Stimulated activated CD4-positive, alpha-beta T cell treated with anti-CD3 and anti-CD28 coated beads, Interleukin-15, amount 100 ng/mL, for 48 hours (primary cell): ENCODE measurements at regions not wholly inside any gene's neighbourhood (a gene's known extent, or its start where the extent isn't known, plus 50 kb on each side); places are given as distances from the start of the nearest gene placed in this dataset.

ENCODE experiments used
- DNase-seq, 2 donors: peaks; one replicate each; pipeline ENCODE4 v3.0.0-alpha.2; 2020; ENCODE audit warnings: low read depth in 2 of 2

DNA sequence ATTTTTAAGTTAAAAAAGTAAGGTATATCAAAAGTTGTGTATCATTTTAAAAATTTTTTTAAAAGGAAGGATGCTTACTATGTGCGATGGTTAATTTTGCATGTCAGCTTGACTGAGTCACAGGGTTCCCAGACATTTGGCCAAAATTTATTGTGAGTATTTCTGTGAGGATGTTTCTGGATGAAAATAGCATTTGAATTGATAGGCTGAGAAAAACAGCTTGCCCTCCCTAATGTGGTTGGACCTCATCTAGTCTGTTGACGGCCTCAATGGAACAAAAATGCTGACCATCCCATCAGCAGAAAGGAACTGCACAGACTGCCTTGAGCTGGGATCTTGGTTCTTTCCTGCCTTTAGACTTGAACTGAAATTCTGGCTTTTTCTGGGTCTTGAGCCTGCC, 724.5 kb downstream of the NCAM2 start:
- DNase-seq: no peak

DNA sequence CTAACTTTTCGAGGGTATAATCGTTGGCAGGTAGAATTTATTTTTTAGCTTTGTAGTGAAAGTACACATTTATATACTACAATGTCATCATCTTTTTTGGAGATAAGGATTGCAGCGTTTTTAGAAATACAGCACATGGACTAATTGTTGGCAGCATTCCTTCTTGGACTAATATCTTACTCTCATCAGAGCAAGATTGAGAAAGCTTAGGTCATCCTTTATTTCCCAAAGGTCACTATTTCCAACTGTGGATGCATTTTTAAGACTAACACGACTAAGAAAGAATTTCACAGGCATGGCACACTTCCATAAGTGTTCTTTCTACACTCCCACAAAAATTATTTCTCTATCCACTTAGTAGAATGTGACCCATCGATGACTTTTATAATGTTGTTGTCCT, 732.3 kb downstream of the NCAM2 start:
- DNase-seq: no peak

DNA sequence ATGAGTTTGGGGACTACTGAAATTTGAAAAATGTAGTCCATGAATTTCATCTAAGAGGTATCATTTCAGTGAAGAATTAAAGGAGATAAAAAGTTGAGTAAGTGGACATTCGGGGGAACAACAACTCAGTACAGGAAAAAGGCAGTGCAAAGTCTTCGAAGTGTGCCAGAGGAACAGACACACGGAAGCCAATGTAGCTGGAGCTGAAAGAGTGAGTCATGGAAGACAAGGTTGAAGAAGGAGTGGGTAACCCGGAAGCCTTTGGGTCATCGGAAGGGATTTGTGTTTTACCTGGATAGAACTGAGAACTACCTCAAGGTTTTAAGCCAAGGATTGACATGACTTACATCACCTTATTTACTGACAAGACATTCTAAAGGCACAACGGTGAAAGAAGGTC, 733.4 kb downstream of the NCAM2 start:
- DNase-seq: no peak

DNA sequence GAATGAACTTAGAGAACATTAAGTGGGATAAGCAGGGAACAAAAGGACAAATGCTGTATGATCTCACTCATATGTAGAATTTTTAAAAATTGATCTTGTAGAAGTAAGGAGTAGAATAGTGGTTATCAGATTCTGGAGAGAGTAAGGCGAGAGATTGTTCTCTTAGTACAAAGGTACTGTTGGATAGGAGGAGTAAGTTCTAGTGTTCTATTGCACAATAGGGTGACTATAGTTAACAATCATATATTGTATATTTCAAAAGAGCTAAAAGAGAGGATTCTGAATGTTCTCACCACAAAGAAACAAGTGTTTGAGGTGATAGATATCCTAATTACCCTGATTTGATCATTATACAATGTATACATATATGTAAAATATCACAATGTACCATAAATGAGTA, 735.9 kb downstream of the NCAM2 start:
- no peak for DNase-seq

DNA sequence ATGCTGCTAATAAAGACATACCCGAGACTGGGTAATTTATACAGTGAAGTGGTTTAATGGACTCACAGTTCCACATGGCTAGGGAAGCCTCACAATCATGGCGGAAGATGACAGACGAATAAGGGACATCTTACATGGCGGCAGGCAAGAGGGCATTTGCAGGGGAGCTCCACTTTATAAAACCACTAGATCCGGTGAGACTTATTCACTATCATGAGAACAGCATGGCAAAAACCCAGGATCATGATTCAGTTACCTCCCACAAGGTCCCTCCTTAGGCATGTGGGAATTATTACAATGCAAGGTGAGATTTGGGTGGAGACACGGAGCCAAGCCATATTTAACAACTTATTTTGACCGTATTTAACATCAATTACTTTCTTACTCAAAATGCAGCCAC, 739.0 kb downstream of the NCAM2 start:
- DNase-seq: no peak

DNA sequence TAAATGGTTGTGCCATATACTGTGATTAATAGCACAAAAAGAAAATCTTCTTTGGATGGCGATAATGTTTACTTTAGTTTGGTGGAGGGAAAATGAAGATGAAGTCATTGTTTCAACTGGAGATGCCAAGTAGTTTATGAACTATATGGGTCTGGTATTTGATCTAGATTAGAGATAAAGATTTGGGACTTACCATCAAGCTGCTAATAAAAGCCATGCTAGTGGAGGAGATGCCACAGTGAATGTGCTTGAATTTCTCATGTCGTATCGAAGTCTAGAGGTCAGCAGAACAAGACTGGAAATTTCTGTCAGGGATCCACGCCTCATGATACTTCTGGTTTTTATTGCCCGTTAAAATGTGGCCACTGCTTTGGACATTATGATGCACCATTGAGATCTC, 742.0 kb downstream of the NCAM2 start:
- no peak for DNase-seq

DNA sequence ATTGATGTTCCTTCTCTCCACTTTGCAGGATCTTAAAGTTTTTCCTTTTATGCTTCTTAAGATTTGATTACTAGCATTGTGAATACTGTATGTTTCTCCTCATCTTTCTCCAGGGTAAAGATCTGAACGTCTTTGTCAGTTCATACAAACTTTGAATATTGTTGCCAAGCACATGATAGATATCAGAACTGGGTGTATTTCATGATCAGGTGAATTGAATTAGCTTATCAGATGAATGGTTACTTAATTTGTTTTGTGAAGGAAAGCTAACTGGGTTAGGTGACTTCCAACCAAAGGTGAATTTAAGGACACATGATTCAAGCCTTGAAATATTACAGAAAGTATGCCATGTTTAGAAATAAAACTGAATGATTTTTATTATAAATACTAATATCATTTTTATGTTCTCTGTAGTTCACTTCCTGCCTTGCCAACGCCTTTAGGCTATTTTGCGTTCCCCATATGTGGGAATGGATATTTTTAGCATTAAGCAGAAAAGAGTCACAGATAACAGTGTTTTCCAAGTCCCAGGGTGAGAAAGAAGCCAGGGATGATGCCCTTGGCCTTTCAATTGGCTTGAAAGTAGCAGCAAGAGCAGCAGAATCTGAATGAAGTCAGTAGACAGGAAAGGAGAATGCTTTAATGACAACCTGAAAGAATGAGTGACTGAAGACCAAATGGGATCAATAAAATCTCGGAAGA, 752.1 kb downstream of the NCAM2 start:
- DNase-seq: no peak

DNA sequence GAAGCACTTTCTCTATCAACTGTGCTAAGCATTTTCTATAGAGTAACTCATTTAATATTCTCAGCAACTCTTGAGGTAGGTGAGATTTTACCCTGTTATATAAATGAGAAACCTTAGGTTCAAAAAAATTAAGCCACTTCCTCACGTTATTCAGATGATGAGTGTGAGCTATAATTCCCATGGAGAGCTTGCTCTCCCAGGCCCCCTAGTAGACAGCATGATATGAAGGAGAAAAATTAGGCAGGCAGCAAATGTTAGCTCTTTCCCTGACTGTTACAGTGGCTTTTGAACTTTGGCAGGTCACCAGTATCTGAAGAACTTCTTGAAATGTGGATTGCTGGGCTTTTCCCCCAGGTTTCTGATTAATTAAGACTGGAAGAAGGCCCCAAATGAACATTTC, 753.1 kb downstream of the NCAM2 start:
- no peak for DNase-seq

DNA sequence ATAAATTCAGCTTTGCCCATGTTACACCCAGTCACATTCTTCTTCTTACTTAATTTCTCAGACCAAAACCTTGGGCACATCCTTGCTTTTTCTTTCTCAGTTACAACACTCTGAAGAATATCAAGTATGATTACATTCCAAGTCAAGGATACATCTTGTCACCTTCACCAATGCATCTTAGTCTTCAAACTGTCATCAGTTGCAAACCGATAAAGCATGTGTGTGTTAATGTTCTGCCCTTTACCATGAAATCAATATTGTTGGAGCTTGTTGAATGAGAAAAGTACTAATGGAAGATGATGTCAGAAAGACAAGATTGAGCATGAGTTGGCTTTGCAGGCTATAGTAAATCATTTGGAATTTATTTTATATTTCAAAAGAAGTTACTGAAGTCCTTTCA, 764.6 kb downstream of the NCAM2 start:
- DNase-seq: no peak

DNA sequence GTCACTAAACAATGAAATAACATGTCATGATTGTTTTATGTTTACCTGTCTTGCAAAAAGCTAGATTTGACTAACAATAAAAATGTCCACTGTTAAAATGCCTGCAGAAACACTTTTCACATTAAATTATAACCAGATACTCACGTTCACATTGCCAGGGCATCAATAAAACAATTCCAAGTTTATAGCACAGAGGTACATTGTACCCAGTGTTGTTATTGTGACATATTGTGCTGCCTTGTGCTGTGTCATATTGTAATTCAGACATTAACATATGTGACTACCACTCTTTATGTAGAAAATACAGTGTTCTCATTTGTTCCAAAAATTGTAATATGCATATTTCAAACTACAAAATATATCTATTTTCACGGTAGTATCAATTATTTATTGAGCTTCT, 766.1 kb downstream of the NCAM2 start:
- no peak for DNase-seq

DNA sequence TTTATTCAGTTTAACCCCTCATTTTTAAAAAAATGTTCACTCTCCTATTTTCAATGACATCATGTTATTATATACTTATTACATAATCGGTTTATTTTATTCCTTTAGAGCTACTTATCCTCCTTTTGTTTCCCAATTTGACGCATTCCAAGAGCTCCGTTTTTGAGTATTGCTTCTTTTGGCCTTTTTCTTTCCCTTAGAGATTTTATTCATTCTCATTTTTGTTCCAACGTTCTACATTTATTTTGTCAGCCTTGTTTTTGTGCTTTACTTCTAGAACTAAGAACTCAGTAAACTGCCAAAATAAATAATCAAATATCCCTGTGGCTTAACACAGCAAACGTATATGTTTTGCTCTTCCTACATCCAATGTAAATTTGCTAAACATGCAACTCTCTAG, 769.1 kb downstream of the NCAM2 start:
- no peak for DNase-seq

DNA sequence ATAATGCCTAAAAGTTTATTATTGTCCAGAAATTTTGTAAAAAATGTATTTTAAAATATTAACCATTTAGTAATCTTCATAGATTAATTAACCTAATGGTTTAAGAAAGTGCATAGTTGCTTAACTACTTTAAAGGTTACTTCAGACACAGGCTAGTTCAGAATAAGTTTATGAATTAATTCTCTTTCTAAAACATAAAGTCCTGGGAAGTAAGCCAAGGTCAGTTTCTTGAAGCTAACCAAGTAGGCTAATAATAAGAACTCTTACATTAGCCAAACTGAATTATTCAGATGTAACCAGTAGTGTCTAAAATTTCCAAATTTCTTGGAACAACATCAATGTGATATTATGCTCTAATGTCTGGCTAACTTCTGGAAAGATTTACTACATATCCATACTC, 790.4 kb downstream of the NCAM2 start:
- DNase-seq: no peak

DNA sequence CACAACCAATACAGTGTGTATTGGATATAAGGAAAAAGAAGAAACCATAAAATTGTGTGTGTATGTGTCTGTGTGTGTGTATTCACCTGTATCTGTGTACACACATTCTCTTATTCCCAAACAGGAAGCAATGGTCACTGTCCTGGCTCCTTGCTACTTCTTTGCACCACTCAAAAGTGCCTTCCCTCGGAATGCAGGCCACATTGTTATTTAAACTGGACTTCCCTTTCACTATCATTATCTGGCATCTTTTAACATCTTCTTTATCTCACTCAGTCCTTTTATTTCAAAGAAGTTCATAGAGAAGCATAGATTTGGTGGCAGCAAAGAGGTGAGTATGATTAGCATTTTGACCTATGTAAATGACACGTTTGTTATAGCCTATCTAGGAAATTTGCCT, 803.7 kb downstream of the NCAM2 start:
- DNase-seq: no peak

DNA sequence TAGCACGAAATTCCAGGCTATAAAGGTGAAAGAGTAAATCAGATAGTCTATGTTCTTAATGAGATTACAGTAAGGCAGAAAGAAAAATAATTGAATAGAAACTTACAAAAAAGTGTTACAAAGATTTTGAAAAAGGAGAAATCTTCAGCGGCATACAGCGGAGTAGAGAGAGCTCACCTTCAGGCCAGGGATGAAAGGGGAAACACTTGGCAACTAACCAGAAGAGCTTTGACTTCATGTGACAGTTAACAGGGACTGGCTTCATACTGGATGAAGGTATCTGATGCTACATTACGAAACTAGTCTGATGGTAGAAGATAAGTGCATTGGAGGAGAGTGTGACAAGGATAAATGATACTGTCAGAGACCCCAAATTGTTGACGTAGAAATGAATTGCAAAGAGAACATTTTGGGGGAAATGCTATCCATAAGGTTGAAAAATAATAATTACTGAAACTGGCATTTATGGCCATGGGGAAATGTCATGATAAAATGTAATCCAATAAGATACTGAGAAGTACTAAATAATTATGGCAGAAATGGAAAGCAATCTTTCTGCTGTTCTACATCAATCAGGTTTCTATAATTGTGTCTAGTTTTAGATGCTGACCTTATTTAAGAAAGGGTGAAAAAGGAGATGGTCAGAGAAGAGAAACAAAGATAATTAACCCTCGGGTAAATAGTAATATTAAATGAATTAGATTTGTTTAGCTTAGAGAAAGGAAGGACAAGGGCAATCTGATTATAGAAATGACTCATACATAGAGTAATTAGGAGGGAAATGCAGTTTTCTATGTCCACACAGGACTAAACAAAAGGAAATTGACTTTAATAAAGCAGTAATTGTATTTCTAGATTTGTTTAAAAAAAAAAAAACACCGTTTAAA, 808.7 kb downstream of the NCAM2 start:
- no peak for DNase-seq

DNA sequence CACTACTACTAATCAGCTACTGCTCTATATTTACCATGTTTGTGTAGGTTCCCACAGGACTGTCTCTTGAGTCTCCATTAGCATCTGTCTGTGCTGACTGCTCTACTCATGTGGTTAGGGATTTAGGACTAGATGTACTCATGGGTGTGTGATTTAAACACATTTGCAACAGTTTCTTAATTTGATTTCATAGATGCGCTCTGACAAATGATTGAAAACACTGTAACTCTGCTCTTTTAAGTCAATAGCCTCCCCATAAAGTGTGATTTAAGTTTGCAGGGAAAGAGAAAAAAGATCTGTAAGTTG, 809.3 kb downstream of the NCAM2 start:
- no peak for DNase-seq

DNA sequence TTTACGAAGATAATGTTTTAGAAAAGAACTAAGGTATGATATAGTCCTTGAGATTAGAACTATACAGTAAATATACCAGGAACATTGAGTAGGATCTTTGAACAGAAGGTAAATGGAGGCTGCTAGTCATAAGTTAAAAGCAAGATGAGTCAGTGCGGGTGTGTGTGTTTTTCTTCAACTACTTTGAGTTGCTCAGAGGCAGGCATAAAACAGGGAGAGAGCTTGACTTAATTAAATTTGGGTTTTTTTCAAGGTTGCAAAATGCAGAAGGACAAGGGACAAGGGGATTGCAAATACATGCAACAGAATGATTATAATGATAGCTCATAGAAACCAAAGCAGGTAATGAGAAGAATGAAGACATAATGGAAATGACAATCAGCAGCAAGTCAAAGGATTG, 815.1 kb downstream of the NCAM2 start:
- no peak for DNase-seq

DNA sequence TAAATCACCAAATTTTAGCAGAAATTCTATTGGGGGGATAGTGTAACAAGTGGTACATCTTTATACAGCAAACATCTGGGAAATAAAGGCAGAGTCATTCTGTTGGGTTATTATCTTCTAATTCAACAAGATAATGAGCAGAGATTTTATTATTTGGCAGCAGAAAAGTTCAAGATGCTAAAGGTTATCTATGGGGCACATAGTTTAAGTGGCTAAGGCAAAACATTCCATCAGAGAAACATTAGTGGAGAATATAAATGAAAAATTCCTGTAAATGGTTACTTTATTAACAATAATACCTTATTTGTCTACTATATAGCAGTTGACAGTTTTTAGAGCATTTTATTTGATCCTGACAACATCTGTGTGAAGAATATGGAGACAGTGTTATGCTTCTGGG, 815.7 kb downstream of the NCAM2 start:
- DNase-seq: no peak

DNA sequence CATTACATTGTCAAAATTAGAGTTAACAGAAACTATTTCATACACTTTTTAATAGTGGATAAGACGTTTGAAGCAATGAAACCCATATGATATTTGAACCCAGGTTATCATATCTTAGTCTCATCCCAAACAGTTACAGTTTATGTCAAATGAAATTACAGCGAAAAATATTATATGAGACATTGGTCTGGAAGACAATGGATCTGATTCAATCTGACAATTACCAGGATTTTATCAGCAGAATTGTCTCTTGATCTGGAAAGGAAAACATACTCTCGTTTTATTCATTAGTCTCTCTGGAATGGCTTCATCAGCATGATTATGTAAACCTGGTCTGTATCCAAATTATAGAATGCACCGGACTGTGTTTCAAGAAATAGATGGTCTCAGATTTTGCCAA, 818.6 kb downstream of the NCAM2 start:
- DNase-seq: no peak

DNA sequence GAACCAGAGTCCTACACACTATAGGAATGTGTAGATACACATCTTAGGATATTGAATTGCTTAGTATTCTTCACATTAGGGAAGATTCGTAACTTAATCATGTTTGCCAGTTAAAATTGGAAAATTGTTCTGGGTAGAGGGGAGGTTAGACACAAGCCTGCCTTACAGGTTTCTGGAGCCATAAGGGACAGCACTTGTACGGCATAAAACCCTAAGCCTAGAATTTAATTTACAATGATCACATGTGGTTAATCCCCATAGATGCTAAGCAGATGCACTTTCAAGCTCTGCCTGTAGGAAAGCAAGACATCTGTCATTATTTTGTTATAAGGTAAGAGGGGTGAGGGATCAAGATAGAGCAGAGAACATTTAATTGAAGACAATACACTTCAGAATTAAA, 820.7 kb downstream of the NCAM2 start:
- DNase-seq: no peak

DNA sequence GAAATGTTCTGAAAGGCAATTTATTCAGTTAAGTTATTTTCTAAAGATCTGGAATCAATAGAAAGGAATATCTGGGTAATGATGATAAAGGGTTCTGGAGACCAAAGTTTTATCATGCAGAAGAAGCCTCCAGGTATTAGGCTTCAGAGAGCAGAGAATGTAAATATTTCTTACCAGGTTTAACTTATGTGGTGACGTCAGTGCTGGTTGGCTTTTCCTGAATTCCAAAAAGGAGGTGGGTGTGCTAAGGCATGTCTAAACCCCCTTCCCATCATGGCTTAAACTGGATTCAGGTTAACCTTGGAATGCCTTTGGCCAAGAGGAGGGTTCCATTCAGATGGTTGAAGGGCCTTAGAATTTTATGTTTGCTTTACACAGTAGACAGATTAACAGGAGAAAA, 829.9 kb downstream of the NCAM2 start:
- no peak for DNase-seq

DNA sequence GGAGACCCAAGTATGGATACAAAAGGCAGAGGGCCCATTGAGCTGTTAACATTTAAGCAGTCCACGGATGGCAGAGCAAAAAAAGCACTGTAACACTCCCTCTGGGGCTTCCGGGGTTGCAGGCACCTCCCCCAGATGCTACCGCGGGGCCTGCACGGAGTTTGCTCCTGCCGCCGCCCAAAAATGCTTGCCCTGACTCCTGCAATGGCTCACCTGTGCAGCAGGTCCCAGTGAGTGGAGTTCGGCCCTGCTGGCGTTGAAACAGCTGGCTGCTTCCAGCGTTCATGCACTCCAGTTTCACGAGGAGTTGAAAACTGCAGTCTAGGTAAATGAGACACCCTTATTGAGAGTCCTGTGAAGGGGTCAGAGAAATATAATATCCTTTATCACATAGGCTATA, 832.8 kb downstream of the NCAM2 start:
- no peak for DNase-seq

DNA sequence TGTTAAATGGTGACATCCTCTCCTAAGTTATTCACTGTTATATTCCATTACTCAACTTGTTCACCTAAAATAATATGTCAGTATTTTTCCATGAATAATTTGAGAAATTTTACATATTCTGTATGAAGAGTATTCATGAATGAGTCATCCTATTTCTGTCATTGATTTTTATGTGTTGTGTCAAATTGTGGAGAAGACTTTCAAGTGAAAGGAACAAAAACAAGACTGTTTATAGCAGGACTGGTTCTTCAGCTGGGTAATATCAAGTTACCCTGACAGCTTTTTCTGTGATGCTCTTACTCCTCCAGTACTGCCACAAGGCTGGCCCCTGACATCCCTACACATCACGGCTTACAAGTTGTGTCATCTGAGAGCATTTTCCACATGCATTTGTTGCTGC, 847.7 kb downstream of the NCAM2 start:
- no peak for DNase-seq

DNA sequence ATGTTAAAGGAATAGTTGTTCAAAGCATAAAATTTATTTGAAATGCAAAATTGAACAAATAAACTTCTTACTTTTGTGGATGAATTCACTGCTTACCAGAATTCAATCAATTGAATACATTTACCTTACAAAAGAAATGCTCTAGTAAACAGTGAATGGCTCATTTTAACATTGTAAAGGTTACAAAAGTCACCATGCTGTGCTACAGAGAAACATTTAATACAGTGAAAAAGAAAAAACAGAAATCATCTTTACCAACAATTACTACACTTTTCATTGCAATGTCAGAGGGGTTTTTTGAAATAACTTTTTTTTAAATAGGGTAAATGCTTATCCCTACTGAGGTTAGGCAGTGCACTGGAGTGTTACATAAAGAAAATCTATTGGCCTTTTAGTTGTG, 853.0 kb downstream of the NCAM2 start:
- no peak for DNase-seq

DNA sequence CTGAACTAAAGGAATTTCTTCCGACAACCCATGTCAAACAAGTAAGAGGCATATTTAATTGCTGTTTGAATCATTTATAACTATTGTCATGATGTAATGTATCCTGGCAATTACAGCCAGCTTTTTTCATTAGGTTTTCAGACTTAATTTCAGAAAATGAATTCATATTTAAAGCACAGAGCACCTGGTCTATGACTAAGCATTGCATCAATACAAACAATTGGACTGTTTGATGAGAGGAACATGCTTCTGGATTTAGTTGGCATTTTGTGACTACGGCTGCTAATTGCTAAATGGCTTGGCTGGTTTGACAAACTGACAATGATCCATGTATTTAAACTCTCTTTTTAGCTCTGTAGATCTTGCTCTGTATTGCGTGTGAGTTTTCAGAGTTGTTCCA, 853.4 kb downstream of the NCAM2 start:
- no peak for DNase-seq
